ENCODE measurements at regions not wholly inside any gene's neighbourhood (a gene's known extent, or its start where the extent isn't known, plus 50 kb on each side); places are given as distances from the start of the nearest gene placed in this dataset.
"Not testable (repeated sequence)": the region's sequence is repeated elsewhere in the genome, so short reads cannot be mapped to it uniquely, and the experiment has no call there.

DNA sequence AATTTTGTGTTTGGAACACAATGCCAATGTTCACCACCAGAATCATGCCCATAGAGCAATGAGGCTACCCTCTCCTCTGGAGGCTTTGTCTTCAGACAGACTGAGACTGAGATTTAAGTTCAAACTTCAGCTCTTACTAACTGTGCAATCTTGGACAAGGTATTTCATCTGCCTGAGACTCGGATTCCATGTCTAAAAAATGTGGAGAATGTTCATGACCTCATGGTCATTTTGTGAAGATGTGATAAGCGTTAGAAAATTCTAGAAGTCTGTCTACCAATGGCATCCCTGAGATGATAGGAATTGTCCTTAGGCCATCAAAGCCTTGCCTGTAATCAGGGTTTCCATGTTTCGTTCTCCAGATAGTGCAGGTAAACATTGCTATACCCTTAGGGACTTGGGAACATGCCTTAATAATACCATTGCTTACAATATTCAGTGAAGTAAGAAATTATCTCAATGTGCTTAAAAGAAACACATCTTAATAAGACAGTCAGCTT, 388.2 kb upstream of the MAF start:
- Mint-ChIP-seq H3K27ac (ENCODE audit: unreplicated experiment) (no peak overlapping the region), H3K27me3 (ENCODE audit: low read depth) (no peaks in the 10 kb centered on the region), H3K36me3 (ENCODE audit: low read depth) (no peaks in the 10 kb centered on the region), H3K9me3 (ENCODE audit: low read depth) (no peaks in the 10 kb centered on the region), H3K4me3 (ENCODE audit: unreplicated experiment) (no peak overlapping the region), H3K4me1 (ENCODE audit: low read depth) (peaks cover 6% of the 10 kb centered on the region)
- DNase-seq (ENCODE audit: low spot score) = no peak
- TF ChIP-seq, protein P1, sequence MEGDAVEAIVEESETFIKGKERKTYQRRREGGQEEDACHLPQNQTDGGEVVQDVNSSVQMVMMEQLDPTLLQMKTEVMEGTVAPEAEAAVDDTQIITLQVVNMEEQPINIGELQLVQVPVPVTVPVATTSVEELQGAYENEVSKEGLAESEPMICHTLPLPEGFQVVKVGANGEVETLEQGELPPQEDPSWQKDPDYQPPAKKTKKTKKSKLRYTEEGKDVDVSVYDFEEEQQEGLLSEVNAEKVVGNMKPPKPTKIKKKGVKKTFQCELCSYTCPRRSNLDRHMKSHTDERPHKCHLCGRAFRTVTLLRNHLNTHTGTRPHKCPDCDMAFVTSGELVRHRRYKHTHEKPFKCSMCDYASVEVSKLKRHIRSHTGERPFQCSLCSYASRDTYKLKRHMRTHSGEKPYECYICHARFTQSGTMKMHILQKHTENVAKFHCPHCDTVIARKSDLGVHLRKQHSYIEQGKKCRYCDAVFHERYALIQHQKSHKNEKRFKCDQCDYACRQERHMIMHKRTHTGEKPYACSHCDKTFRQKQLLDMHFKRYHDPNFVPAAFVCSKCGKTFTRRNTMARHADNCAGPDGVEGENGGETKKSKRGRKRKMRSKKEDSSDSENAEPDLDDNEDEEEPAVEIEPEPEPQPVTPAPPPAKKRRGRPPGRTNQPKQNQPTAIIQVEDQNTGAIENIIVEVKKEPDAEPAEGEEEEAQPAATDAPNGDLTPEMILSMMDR (IDR thresholded peaks at IDR 0.05) = no peak

DNA sequence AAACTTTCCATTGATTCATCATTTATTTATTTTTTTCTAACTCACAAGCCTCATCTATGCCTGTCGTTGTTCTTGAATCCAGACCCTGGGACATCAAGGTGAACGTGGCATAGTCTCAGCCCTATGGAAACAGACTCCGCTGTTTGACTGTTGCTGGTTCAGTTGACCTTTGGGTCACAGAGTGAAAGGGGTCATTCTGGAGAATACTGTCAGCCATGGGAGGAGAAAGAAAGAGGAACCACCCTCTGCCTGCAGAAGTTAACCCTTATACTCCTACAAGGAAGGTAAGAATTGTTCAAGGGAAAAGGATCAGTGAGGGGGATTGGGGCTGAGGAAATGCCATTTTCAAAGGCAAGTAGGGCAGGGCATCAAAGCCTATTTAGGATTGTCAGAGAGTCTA, 387.6 kb upstream of the MAF start:
- TF ChIP-seq, protein P1 (IDR thresholded peaks at IDR 0.05) = no peak
- Mint-ChIP-seq H3K4me3 (ENCODE audit: unreplicated experiment) (no peak overlapping the region), H3K9me3 (ENCODE audit: low read depth) (no peaks in the 10 kb centered on the region), H3K27ac (ENCODE audit: unreplicated experiment) (no peak overlapping the region), H3K36me3 (ENCODE audit: low read depth) (no peaks in the 10 kb centered on the region), H3K4me1 (ENCODE audit: low read depth) (peaks cover 6% of the 10 kb centered on the region), H3K27me3 (ENCODE audit: low read depth) (no peaks in the 10 kb centered on the region)
- no peak for DNase-seq (ENCODE audit: low spot score)

DNA sequence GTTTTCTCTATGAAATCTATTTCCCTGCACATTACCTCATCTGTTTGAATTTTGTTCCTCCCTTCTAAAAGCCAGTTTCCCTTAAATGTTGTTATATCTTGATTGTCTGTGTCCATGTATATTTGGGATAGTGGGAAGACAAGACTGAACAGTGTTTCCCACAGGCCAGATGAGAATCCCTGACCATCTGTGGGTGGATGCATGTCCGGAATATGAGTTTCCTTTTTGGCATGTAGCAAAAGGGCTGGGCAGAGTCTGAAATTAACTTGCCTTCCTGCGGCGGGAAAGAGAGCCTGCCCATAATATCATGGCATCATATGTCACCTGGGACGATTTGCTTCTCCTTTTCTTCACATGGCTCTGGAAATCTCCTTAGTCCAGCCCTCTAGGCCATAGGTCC, 385.8 kb upstream of the MAF start:
- Mint-ChIP-seq H3K36me3 (ENCODE audit: low read depth) (no peaks in the 10 kb centered on the region), H3K9me3 (ENCODE audit: low read depth) (no peaks in the 10 kb centered on the region), H3K27ac (ENCODE audit: unreplicated experiment) (no peak overlapping the region), H3K4me1 (ENCODE audit: low read depth) (peaks cover 6% of the 10 kb centered on the region), H3K27me3 (ENCODE audit: low read depth) (no peaks in the 10 kb centered on the region), H3K4me3 (ENCODE audit: unreplicated experiment) (no peak overlapping the region)
- no peak for DNase-seq (ENCODE audit: low spot score)
- TF ChIP-seq, protein P1 (IDR thresholded peaks at IDR 0.05) = no peak

DNA sequence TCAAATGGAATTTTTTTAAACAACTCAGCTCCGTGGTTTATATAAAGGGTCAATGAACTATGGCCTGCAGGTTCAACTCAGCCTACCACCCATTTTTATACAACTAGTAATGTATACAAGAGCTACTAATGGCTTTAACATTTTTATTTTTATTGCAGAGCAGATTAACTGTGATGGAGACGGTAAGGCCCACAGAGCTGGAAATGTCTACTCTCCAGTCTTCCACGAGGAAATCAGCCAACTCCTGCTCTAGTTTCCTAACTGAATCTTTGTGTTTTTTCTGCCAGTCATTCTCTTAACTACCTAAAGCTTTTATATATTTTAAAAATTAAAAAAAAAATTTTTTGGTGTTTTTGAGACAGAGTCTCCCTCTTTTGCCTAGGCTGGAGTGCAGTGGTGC, 385.1 kb upstream of the MAF start:
- DNase-seq (ENCODE audit: low spot score) = no peak
- Mint-ChIP-seq H3K4me3 (ENCODE audit: unreplicated experiment) (no peak overlapping the region), H3K4me1 (ENCODE audit: low read depth) (peaks cover 6% of the 10 kb centered on the region), H3K9me3 (ENCODE audit: low read depth) (no peaks in the 10 kb centered on the region), H3K27ac (ENCODE audit: unreplicated experiment) (no peak overlapping the region), H3K27me3 (ENCODE audit: low read depth) (no peaks in the 10 kb centered on the region), H3K36me3 (ENCODE audit: low read depth) (no peaks in the 10 kb centered on the region)
- TF ChIP-seq, protein P1 (IDR thresholded peaks at IDR 0.05) = no peak

DNA sequence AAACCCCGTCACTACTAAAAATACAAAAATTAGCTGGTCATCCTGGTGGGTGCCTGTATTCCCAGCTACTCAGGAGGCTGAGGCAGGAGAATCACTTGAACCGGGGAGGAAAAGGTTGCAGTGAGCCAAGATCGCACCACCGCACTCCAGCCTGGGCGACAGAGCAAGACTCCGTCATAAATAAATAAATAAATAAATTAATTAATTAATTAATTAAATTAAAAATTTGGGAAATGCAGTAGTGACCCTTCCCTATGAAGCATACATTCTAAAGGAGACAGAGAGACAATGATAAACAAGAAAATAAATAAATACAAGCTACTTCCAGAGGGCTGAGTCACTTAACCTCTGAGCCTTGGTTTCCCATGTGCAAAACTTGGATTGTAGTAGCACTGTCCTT, 383.6 kb upstream of the MAF start:
- not testable (repeated sequence) for H3K4me1 Mint-ChIP-seq (ENCODE audit: low read depth); H3K27me3 Mint-ChIP-seq (ENCODE audit: low read depth); H3K36me3 Mint-ChIP-seq (ENCODE audit: low read depth); H3K27ac Mint-ChIP-seq (ENCODE audit: unreplicated experiment); H3K4me3 Mint-ChIP-seq (ENCODE audit: unreplicated experiment); H3K9me3 Mint-ChIP-seq (ENCODE audit: low read depth); DNase-seq (ENCODE audit: low spot score)

DNA sequence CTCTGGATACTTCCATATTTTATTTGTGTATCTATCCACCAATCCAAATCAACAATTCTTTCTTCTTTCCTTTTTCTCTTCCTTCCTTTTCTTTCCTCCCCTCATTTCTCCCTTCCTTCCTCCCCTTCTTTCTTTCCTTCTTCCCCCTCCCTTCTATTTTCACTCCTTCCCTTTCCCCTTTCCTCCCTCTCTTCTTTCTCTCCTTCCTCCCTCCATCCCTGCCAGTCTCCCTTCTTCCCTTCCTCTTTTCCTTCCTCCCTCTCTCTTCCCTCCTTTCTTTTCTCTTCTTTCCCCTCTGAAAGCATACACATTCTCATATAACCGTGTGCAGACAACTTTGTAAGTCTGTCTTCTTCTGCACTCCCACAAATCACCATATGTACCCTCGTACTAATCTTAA, 382.3 kb upstream of the MAF start:
- TF ChIP-seq, protein P1 (IDR thresholded peaks at IDR 0.05) = no peak
- Mint-ChIP-seq H3K4me1 (ENCODE audit: low read depth) (peaks cover 6% of the 10 kb centered on the region), H3K36me3 (ENCODE audit: low read depth) (no peaks in the 10 kb centered on the region), H3K27ac (ENCODE audit: unreplicated experiment) (no peak overlapping the region), H3K27me3 (ENCODE audit: low read depth) (peaks cover 4% of the 10 kb centered on the region), H3K9me3 (ENCODE audit: low read depth) (no peaks in the 10 kb centered on the region), H3K4me3 (ENCODE audit: unreplicated experiment) (no peak overlapping the region)
- DNase-seq (ENCODE audit: low spot score) = no peak
